GM18951 (cell line): ENCODE measurements at regions not wholly inside any gene's neighbourhood (a gene's known extent, or its start where the extent isn't known, plus 50 kb on each side); places are given as distances from the start of the nearest gene placed in this dataset.
"Not testable (repeated sequence)": the region's sequence is repeated elsewhere in the genome, so short reads cannot be mapped to it uniquely, and the experiment has no call there.

Experiments used
- POLR2A ChIP-seq: IDR thresholded peaks from 4 replicates; pipeline ENCODE4 v1.6.1; 2011; ENCODE audit warnings: mild to moderate bottlenecking; ENCODE audit not compliant: insufficient read length, insufficient read depth; ENCODE audit errors: extremely low read depth
- in situ Hi-C: fragments of 300-500 bp; cut with MboI; formaldehyde crosslinking; loops from one replicate; pipeline ENCODE4 v1.12.0; 2022; ENCODE audit warnings: low sequenced_read_pairs, mixed read lengths, inconsistent platforms; ENCODE audit not compliant: unreplicated experiment

GRCh38 chr13:52324831-52325230 is 81.1 kb downstream of the THSD1 start:
- in situ Hi-C loops: loop anchor here (5.0 kb wide), 1 partner anchor 172 kb away; no protein-coding TSS in a partner anchor

DNA sequence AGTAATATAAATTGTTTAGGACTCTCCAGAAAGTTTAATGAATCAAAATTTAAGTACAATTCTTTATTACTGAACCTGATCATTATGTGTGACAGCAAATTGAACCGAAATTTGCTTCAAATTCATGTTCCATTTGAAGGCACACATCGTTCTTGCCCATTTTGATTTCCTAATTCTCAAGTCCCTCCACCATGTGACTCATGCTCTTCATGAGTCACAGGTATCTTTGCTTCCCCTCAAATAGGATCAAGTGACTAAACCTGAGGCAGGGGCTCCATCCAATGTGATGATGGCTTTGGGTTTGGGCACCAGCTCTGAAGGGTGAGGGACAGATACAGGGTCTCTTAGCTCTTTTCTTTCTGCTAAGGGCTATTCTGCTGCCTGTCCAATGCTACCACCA is 86.1 kb downstream of the THSD1 start:
- in situ Hi-C loops: loop anchor here (5.0 kb wide), 1 partner anchor 177 kb away; no protein-coding TSS in a partner anchor

DNA sequence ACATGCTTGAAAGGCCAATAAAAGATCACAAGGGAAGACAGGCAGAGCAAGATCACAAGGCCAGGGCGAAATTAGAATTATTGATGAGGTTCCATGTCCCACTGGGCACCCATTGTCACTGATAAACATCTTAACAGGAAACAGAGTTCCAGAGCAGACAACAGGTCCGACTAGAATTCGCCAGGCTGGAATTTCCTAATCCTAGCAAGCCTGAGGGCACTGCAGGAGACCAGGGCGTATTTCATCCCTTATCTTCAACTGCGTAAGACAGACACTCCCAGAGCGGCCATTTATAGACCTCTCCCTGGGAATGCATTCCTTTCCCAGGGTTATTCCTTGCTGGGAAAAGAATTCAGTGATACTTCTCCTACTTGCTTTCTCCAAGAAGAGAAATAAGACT is 96.1 kb downstream of the THSD1 start:
- in situ Hi-C loops: loop anchor here (10.0 kb wide), 1 partner anchor 195 kb away; no protein-coding TSS in a partner anchor

More for the DNA sequence above, 86.1 kb downstream of the THSD1 start:
- TF ChIP-seq POLR2A: no peak

- in situ Hi-C loops: loop anchor here (10.0 kb wide), 1 partner anchor 198 kb away; no protein-coding TSS in a partner anchor
These were observed 99.6 kb downstream of the THSD1 start for GRCh38 chr13:52306336-52306735.

DNA sequence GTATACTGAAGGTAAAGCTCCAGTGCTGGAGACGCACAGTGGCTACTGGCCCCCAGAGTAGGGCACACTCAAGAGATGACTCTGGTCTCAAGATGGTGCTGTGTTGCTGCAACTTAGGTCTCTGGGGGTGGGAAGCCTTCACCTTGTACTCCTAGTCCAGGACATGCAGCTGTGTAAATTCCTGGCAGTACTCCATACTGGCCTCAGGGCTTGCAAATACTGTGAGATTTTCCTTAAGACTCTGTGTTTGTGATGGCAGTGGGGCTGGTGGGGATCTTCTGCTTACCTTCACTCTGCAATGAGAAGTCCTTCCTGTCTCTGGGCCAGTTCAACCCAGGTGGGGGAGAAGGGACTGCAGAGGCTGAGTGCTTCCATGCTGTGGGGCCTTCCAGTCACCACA is 102.9 kb downstream of the THSD1 start:
- in situ Hi-C loops: loop anchor here (10.0 kb wide), 1 partner anchor 202 kb away; no protein-coding TSS in a partner anchor

- in situ Hi-C loops: loop anchor here (10.0 kb wide), 1 partner anchor 202 kb away; no protein-coding TSS in a partner anchor
These were observed 103.3 kb downstream of the THSD1 start for GRCh38 chr13:52302688-52303087.

DNA sequence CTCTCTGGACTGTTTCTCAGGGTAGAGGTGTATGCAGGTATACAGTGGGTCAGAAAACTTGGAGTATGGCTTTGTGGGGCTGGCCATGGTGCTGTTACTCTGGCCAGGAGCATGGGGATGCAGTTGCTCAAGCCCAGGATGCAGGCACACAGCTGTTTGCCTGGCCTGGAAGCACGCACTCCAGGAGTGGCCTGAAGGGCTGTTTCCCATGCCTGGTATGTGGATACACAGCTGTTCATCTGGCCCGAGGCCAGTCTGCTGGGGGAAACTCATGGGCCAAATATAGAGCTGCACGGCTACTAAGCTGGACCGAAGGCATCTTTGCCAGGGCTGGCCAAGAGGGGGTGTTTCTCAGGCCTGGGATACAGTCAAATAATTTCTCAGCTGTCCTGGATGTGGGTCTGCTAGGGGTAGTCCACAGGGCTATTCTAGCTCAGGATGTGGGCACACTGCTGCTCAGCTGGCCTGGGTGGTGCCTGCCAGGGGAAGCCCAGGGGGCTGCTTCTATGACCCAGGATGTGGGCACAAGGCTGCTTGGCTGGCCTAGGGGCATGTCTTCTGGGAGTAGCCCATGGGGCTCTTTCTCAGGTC is 104.1 kb downstream of the THSD1 start:
- in situ Hi-C loops: loop anchor here (10.0 kb wide), 1 partner anchor 203 kb away; no protein-coding TSS in a partner anchor

DNA sequence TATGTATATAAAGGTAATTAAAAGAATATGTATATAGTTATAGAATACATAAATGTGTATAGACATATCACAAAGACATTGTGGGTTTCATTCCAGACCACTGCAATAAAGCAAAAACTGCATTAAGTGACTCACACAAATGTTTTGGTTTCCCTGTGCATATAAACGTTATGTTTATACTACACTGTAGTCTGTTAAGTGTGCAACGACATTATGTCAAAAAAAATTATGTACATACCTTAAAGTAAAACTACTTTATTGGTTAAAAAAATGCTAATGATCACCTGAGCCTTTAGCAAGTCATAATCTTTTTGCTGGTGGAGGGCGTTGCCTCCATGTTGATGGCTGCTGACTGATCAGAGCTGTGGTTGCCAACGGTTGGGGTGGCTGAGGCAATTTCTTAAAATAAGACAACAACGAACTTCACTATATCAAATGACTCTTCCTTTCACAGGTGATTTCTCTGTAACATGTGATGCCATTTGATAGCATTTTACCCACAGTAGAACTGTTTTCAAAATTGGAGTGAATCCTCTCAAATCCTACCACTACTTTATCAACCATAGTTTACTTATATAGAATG is 107.8 kb downstream of the THSD1 start:
- in situ Hi-C loops: not testable (repeated sequence)

- in situ Hi-C loops: not testable (repeated sequence)
These were observed 117.1 kb downstream of the THSD1 start for GRCh38 chr13:52288891-52289290.

DNA sequence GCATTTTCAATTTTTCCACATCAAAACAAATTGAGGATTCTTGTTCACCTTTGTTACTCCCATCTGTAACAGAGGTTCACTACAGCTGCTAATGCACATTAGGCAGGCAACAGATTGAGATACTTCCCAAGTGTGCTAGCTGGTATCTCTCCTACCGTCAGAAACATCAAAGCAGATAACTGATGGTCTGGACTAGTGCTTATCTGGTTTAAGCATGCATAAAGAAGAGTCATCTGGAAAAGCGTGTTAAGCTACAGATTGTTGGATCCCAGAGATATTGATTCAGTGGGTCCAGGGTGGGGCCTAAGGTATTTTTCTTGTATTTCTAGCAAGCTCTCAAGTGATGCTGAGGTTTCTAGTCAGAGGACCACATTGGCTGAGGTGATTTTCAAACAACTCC is 122.0 kb upstream of the NEK3 start:
- in situ Hi-C loops: not testable (repeated sequence)

DNA sequence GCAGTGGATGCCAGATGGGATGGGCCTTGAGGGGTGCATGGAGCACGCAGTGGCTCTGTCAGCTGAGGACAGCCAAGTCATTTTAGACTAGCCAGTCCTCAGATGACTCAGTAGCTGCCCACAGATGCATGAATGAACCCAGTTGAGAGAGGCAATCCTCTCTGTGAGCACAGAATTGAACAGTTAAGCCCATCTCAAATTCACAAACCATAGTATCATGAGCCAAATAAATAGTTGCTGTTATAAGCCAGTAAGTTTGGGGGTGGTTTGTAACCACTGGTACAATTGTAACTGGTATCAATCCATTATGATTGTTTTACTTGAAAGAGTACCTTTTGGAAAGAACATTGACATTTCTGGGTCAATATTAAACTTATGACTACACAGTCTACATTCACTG is 120.0 kb upstream of the NEK3 start:
- in situ Hi-C loops: not testable (repeated sequence)

DNA sequence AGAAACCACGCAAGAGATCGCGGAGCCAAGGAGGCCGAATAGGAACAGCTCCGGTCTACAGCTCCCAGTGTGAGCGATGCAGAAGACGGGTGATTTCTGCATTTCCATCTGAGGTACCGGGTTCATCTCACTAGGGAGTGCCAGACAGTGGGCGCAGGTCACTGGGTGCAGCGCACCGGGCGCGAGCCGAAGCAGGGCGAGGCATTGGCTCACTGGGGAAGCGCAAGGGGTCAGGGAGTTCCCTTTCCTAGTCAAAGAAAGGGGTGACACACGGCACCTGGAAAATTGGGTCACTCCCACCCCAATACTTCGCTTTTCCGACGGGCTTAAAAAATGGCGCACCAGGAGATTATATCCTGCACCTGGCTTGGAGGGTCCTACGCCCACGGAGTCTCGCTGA is 94.9 kb upstream of the NEK3 start:
- in situ Hi-C loops: not testable (repeated sequence)

DNA sequence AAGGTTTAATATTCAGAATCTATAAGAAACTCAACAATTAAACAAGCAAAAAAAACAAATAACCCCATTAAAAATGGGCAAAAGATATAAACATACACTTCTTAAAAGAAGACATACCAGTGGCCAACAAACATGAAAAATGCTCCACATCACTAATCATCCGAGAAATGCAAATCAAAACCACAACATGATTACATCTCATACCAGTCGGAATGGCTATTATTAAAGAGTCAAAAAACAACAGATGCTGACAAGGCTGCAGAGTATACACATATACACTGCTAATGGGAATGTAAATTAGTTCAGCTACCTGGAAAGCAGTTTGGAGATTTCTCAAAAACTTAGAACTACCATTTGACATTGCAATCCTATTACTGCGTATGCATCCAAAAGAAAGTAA is 81.4 kb upstream of the NEK3 start:
- in situ Hi-C loops: not testable (repeated sequence)

DNA sequence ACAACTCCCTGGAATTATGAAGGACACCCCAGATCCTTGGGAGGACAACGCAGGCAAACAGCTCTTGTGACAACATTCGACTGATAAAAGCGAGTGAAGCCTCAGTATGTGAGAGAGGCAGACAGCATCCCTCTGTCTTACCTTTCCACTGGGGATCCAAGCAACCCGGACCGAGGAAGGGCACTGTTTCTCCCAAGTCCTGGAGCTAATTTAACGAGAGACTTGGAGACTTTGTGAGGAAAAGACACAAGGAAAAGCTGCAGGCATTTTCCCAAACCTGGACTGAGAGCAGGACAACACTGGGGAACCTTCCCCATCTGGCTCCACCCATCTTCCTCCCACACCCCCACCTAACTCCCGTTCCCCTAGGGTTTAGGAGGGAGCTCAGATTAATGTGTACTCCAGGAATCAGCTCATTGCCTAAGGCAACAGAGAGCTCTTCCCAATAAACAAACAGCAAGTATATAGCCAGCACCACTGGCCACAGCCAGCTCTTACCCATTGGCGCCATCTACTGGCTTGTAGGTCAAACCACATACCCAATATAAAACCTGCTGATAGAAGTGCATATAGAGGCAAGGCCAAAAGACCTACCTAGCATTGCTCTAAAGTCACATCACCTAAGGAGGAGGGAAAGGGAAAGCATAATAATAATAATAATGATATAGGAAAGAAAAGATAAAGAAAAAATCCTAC is 76.7 kb upstream of the NEK3 start:
- in situ Hi-C loops: not testable (repeated sequence)

GRCh38 chr13:52234928-52235327 is 75.5 kb upstream of the NEK3 start:
- in situ Hi-C loops: not testable (repeated sequence)

GRCh38 chr13:52223063-52223462 is 63.7 kb upstream of the NEK3 start:
- in situ Hi-C loops: not testable (repeated sequence)

DNA sequence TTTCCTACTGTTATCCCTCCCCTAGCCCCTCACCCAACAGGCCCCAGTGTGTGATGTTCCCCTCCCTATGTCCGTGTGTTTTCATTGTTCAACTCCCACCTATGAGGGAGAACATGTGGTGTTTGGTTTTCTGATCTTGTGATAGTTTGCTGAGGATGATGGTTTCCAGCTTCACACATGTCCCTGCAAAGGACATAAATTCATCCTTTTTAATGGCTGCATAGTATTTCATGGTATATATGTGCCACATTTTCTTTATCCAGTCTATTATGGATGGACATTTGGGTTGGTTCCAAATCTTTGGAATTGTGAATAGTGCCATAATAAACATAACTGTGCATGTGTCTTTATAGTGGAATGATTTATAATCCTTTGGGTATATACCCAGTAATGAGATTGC is 54.5 kb upstream of the NEK3 start:
- in situ Hi-C loops: not testable (repeated sequence)

DNA sequence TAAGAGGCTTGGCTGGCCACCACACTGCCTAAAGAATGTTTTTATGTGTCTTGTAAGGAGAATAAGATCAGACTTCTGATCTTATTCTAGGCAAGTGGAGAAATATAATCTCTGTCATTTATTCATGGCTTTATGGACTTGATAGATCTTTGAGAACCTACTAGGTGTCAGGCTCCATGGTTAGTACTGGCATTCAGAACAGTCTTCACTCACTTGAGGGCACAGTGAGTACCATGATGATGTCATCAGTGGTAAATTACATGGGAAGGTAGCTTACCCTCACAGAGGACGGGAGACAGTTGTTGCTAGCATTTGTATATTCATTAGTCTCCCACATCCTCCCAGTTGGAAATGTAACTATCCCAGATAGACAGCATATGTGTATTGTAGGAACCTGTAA is 53.5 kb upstream of the NEK3 start:
- in situ Hi-C loops: not testable (repeated sequence)

DNA sequence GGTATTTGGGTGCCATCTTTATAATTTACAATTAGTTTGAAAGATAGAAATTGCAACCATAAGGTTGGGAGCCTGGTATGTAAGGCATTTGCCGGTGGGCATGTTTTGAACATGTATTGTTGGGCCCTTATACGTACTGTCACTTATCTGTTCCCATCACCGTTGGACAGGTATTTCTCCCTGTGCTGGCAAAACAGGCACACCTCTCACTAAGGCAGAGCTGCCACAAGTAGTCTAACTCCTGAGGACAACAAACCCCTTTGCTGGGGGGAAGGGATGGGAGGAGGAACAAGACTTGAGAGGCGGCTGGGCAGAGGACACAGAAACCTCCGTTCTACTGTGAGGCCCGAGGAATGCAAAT is 52.0 kb upstream of the NEK3 start:
- in situ Hi-C loops: not testable (repeated sequence)

DNA sequence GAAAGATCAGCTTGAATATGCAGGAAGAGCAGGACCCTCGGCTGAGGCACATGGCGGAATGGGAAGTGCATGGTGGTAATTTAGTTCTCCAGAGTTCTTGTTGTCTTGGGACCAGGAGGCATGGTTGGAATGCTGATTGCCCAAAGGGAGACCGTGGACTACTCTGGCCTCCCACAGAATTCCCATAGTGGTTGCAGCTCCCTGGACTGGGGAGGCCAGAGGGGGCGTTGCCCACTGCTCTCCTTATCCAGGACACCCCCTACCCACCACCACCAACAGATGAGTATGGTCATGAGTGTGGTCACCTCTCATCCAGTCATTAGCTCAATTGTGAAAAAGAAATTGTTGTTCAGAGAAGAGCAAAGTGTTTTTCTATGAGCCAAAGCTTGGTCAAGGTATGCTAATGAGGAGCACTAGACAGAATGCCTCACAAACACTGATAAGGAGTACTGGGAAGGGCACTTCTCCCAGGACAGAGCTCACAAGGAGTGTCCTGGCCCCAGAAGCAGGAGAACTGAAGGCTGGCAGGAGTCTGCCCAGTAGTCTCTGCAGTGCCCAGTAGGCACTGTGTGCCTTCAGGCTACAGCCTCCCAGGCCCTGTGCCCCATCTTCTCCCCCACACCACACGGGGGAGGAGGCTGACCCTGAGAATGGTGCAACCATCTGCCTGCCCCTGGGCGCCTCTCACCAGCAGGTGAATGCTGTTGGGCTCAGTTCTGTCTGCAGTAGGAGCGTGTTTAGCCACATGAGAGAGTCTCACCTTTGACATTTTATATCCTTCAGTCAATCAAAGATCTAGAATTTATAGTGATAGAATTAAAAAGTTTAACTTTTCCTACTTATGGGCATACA is 51.4 kb upstream of the NEK3 start:
- in situ Hi-C loops: not testable (repeated sequence)
